ENCODE measurements at regions not wholly inside any gene's neighbourhood (a gene's known extent, or its start where the extent isn't known, plus 50 kb on each side); places are given as distances from the start of the nearest gene placed in this dataset.
"Not testable (repeated sequence)": the region's sequence is repeated elsewhere in the genome, so short reads cannot be mapped to it uniquely, and the experiment has no call there.

DNA sequence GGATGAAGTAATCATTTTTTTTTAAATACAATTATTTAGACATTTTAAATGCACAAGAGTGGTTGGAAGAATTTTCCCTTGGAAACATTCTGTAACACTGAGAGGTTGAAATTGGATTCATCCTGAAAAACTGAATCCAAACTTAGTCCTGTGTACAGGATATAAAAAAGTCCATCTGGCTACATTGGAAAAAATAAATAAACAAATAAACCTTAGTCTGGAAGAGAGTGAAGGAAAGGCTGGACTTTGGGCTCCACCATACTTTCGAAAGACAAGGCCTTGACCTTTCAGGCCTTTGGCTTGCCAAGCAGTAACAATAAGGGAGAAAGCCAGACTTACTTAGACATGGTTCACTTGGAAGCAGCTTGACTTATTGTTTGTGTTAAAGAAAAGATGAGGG lies 664.3 kb downstream of the TENT5A start:
- no peak for DNase-seq

DNA sequence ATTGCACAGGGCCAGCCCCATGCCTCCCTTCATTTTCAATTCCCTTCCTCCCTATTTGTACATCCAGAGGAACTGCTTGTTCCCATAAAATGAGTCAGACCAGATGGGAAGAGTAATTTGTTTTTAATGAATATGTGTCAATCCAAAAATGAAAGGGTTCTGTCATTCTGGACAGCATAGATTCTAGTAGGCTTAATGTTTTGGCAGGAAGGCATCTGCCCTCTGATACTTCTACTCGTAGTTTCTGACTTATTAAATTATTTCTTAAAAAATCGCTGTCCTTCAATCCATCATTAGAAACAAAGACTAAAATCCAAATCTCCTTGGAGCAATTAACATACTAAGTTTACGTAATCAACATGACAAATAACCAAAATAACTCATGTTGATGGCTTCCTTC lies 665.5 kb downstream of the TENT5A start:
- DNase-seq, result no peak

DNA sequence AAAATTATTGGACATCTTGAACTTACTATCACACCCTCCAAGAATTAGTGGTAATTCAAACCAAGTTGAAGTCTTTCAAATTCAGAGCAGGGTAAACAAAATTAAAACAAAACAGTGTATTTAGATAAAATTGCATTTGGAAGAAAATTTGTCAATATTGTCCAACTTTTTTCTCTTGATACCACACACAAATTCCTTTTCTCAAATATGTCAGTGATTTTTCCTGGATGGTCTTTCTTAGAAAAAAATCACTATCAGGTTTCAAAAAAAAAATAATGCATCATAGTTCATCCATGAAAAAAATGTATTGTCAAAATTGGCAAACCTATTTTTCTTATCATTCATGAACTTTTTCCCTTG lies 667.1 kb downstream of the TENT5A start:
- DNase-seq, result no peak

DNA sequence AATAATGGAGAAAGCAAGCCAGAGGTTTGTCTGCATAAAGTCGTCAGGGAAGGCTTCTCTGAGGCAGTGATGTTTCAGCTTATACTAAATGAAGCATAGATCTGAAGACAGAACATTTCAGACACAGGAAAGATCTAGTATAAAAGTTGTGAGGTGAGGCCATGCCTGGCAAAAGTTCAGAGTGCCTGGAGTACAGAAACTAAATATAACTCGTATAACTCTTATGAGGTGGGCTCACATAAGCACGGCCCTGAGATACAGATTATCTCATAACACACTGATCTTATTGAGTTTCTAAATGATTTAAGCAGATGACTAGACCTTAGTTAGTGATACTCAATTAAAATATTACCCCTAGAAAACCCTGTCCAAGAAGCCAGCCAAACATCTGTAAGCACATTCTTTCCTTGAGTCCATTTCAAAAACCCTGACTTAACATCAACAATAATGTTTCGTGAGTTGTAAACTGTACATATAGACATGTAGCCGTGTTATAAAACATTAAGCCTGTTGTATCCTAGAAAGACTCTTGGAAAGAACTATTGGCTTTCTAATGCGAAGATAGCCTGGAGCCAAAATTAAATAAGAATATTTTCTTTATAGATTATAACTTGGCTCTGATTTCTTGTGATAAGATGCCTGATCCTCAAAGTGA lies 667.6 kb downstream of the TENT5A start:
- DNase-seq, result no peak

DNA sequence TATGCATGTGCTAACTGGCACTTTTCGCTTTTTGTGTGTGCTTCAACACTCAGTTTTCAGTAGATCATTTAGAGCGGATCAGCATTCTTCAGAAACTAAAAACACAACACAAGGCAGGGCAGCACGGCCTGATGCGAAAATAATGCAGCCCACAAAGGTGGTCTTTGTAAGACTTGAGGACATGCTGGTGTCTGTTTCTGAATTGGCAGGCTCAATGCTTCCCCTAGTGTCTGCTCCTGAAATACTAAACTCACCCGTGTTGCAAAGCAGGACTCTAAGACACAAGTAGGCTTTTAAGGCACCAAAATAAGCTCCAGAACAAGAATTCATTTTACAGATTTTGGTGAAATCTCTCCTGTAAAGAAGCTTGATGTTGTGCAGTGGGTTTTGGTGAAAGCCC lies 676.5 kb downstream of the TENT5A start:
- no peak for DNase-seq

DNA sequence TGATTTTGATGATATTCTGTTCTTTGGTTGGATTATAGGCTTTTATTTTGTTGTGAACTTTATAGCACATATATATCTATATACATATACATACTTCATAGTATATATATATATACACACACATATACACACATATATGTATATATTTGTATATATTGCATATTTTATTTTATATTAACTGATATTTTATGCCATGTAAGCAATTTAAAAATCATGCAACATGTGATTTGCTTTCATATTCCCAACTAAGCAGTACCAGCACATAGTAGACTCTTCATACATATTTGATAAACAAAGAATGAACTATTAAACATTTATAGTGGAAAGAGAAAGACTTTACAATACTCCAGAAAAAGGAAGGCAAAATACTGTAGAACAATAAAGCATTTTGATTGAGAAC lies 679.2 kb downstream of the TENT5A start:
- DNase-seq, result no peak

DNA sequence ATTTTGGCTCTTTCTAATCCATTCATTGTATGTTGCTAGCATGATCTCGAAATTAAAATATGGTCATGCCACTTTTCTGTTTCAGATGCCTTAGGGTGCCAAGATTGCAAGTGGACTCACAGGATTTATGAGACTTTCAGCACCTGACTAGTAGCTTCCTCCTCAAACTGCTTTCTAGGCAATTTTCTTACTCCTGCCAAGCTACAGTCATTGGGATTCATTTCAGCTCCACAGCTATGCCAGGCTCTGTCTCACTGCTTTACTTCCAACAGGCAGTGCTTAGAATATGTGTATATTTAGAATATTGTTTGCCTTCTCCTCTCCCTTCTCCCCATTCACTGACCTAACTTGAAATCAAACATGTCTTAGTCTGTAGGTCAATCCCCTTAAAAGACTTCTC lies 681.4 kb downstream of the TENT5A start:
- DNase-seq, result no peak

DNA sequence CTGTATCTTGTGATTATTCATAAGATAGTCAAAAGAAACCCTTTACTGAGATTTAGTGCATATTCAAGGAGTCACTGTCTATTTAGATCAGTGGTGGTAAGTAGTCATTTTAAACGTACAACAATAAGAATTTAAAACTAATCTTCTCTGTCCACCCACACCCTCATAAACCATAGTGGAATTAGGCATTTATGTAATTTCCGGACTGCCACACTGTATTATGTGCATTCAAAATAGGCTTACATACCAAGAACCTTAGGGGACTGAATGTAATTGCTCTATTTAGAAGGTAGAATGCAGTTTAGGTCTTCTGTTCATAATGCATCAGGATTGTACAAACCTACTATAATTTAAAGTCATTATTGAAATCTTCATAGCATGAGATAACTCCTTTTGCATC lies 685.4 kb downstream of the TENT5A start:
- DNase-seq, result no peak

DNA sequence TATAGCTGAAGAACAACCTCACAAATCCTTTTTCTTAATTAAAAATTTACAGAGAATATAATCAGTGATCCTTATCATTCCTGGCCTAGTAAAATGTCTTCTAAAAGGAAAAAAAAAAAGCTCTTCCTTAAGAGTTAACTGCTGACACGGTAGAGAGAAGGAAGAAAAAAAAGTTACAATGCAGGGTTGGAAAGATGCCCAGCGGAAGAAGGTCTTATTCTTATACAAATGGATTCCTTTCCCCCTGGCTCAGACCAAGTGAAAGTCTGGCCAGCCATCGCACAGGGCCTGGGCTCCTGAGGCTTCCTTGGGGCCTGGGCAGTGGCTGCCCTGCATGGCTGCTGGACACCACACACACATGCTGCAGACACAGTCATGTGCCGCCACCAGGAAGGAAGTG lies 688.6 kb downstream of the TENT5A start:
- no peak for DNase-seq

DNA sequence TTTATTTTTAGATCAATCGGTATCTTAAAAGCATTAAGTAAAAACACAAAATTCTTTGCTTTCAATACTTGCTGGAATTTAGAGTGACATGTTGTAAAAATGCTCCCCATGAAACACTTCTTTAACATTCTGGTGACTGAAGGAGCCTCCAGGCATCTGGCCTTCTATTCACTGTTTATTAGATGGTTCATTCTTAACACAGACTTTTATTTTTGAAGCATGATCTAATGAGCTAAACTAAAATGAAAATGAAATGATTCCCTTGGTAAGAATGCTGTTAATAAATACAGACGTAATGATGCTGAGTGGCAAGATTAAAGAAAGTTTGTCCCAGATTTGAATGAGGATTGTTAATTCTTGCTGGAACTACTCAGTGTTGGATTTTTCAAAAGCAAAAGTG lies 698.4 kb downstream of the TENT5A start:
- DNase-seq, result no peak

DNA sequence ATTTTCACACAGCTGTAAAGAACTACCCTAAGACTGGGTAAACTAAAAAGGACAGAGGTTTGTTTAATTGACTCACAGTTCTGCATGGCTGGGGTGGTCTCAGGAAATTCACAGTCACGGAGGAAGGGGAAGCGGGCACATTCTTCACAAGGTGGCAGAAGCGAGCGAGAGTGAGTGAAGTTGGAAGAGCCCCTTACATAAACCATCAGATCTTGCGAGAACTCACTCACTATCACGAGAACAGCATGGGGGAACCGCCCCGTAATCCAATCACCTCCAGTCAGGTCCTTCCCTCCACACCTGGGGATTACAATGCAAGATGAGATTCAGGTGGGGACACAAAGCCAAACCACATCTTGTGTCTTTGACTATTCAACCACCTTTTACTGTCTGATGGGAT lies 700.5 kb downstream of the TENT5A start:
- DNase-seq, result no peak

DNA sequence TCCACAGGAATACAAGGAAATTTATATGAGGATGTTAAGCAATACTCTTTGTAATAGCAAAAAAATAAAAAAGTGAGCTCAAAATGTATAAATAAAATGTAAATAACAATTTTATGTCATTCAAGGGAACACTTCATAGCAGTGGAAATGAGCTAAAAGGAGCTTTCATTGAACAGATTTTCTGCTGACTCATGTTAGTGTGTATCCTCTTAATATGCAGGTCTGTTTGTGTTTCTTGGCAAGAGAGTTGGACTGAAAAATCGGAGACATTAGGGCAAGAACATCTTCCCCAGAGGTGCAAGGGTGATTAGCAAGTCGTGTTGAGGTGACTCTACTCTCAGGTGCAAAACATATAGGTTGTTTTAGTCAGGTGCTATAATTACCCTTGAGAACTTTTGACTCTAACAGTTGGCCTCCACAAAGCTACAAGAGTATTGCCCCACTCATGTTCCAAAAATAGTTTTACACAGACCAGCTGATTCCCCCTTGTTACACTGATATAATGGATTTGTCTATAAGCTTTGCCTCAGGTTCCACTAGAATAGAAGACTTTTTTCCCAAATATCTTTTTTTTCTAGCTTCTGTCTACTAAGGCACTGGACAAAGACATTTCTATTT lies 702.9 kb downstream of the TENT5A start:
- no peak for DNase-seq

DNA sequence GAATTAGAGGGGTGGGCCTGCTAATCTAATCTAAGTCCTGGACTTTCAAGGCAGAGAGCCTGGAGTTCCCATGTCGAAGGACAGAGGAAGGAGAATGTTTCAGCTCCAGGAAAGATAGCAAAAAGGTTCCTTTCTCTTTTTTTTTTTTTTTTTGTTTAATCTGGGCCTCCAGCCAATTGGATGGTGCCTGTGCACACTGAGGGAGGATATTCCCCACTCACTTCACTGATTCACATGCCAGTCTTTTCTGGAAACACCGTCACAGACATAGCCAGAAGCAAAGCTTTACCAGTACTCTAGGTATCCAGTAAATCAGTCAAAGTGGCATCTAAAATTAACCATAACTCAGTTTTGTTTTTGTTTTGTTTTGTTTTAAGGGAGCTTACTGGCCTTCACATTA lies 721.1 kb downstream of the TENT5A start:
- DNase-seq, result no peak

DNA sequence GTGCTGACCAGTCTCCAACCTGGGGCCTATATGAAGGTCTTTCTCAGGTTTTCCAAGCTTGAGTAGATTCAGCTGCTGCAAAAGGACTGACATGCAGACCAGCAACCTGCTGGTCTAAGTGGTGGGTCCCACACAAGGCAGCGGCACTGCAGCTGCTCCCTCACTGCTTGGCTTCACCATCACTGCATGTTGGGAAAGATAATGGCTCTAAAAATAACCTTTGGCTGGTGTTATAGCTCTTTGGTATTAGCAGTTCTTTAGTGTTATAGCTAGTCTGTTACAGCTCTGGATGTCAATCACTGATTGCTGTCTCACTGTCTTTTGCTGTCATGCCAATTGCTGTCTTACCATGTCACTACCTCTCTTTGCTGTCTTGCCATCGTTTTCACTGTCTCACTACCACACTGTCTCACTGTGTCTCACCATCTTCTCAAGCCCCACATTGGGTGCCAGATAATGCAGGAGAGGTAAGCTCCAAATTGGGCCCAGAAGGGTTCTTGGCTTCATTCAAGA lies 726.4 kb downstream of the TENT5A start:
- DNase-seq, result no peak

DNA sequence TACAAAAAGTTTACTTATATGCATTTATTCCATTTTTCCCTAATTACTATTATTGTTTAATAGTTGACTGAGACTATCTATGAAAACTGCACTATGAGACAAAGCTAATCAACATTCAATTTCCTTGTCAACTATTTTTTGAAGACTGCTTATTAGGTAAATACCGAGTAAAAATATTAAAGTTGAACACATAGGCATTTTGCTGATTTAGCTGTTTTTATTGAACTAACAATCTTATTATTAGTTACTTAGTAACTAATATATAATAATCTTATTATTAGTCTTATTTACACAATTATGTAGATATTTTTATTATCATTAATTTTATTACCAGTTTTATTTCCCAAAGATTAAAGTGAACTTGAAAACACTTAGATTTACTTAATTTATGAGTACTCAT lies 728.8 kb downstream of the TENT5A start:
- DNase-seq, result no peak

DNA sequence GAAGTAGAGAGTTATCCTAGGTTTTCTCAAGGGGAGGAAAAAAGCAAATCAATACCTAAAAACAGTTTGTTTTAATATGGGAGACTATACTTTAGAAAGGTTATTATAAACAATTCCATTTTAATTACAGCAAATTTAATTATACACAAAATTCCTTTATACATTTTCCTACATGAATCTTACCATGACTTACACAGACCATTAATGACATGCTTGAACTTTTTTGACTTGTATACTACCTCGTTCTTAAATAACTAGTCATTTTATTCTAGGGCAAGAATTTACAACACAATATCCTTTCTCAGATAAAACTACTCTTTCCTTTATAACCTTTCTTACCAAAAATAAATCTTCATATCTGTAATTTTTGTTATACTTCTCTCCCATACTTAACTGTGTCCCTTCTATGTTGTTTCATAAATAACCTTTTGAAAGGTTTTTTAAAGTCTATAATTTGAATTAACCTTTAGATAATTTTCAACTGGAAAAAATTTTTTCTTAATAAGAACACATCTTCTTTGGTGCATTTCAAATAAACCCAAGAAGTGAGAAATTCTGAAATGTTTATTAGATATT lies 729.4 kb downstream of the TENT5A start:
- no peak for DNase-seq

DNA sequence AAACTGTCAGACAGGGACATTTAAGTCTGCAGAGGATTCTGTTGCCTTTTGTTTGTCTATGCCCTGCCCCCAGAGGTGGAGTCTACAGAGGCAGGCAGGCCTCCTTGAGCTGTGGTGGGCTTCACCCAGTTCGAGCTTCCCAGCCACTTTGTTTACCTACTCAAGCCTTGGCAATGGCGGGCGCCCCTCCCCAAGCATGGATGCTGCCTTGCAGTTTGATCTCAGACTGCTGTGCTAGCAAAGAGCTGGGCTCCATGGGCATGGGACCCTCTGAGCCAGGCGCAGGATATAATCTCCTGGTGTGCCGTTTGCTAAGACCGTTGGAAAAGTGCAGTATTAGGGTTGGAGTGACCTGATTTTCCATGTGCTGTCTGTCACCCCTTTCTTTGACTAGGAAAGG lies 734.9 kb downstream of the TENT5A start:
- DNase-seq, result not testable (repeated sequence)

DNA sequence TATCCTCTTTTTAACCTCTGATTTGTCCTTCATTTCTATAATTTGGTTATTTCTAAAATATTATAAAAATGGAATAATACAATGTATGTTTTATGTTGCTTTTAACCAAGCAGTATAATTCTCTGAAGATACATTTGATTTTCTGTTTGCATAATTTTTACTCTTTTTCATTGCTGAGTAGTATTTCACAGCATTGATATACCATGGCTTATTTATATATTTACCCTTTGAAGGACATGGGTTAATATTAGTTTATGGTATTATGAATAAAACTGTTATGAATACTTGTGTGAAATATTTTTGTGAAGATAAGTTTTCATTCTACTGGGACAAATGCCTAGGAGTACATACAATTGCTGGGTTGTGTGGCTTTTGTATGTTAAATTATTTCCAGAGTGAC lies 748.6 kb downstream of the TENT5A start:
- no peak for DNase-seq

DNA sequence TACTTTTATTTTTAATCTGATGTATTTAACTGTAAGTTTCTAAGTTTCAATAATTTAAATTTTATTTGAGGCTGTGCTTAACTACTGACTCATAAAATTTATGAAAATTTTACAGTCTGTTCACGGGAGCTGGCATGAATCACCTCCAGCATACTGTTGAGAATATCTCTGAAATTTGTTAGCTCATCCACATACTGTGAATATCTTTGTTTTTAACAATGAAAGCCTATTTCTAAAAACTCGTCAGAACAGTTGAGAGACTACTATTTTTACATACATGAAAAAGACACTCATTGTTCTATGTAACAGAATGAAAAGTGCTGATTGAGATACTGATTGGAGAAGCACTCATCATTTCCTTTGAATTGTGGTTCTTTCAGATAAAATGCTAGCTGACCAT lies 749.3 kb downstream of the TENT5A start:
- no peak for DNase-seq

DNA sequence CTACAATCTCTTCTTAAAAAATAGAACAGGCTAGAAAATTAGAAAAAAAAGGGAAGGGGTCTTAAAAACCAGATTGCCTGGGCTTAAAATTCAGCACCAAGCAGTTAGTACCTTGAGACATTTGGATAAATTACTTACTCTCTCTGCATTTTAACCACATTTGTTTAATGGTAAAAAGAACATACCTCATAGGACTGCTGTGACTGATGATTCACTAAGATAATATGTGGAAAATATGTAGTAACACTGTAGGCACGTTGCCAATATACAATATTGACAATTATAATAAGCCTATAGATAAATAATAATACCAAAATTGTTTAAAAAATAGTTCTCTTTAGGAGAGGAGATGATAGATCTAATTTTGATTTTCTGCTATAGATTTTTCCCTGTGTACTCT lies 750.4 kb downstream of the TENT5A start:
- DNase-seq, result no peak

DNA sequence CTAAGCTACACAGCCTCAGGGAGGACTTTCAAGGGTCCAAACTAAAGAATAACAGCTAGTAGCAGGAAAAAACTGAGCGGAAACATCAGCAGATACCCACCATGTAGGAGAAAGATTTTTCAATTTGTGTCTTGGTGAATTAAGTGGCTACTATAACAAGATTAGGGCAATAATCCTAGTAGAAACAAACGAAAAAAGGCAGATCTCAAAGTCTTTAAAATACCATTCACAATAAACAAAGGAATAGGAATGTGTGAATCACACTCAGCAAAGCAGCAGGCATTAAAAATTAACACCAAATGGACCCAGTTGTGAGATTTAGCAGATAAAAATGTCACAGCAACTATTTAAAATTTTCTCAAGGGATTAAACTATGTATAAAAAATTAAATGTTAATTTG lies 761.2 kb downstream of the TENT5A start:
- no peak for DNase-seq

DNA sequence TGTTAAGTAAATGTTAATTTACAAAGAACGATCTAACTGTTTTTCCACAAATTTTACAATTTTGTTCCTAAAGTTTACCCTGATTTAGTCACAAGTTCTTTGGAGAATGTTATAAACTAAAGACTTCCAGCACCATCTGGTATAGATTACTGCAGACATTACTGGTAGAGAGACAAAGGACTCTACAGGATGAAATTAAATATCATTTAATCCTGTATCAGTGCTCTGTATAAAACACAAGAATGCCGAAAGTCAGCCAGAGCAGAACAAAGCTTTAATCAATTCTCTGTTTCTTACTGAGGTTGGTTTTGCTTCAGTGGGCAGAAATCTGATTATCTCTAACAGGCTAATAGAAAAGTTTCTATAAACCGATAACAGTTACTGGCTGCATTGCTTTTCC lies 763.6 kb downstream of the TENT5A start:
- DNase-seq, result no peak

DNA sequence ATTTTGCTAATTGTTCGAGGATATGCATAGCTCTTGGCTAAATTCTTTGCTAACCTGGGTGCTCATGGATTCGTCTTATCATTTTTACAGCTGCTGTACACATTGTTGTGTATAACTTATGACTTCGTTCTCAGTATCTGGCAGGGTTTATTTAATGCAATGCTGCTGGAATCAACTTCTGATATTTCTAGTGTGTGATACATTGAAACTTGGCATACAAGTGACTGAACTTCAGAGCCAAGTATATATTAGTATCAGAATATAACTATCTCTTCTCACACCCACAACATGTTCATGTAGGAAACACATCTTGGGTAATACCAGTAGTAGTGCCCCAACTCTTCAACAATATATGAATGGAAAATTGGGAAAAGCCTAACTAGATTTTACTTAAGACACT lies 764.2 kb downstream of the TENT5A start:
- no peak for DNase-seq

DNA sequence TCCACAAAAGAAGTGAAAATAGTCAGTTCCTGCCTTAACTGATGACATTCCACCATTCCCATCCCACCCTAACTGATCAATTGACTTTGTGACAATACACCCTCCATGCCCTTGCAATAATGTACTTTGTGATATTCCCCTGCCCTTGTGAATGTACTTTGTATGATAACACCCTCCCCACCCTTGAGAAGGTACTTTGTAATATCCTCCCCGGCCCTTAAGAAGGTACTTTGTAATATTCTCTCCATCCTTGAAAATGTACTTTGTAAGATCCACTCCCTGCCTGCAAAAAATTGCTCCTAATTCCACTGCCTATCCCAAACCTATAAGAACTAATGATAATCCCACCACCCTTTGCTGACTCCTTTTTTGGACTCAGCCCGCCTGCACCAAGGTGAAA lies 771.3 kb downstream of the TENT5A start:
- DNase-seq, result not testable (repeated sequence)

DNA sequence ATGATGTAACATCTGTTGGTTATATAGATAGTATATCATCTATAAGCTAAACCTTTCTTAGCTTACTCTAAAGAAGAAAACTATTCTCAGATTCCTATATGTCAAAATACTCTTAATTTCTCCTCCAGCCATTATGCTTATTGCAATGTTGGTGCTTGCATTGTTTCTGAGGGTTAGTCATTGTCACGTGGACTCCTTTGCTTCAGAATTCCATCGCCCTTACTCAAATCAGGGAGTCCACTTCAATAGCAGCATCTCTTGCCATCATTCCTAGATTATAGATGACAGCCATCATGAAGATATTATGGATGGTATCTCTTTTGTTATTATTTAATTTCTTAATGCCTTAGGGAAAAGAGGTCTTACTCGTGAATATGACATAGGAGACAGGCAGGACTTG lies 776.1 kb downstream of the TENT5A start:
- DNase-seq, result no peak
